GM12878 (cell line): ENCODE measurements at regions not wholly inside any gene's neighbourhood (a gene's known extent, or its start where the extent isn't known, plus 50 kb on each side); places are given as distances from the start of the nearest gene placed in this dataset.

Source experiments
- ATAC-seq: fragments of 200-7000 bp; cut with Tn5 transposase; 3 replicates; pipeline ENCODE4 v1.9.1; 2020; ENCODE audit warnings: mild to moderate bottlenecking, moderate library complexity
- BruUV-seq: library from RNA; stranded (reverse); fragments of 400-500 nt; replicated peaks from 2 replicates; lab custom pipeline; 2021; lab: Mats Ljungman, UMichigan
- CTCF ChIA-PET: fragments of 300-600 bp; sonication (Branson Sonifier 250); formaldehyde crosslinking; extraction: SDS; loops from one replicate; lab custom pipeline; 2021; ENCODE audit warnings: inconsistent platforms; lab: Yijun Ruan, JAX
- POLR2A ChIA-PET: fragments of 350-600 bp; formaldehyde crosslinking; extraction: SDS; loops from one replicate; lab custom pipeline; 2021; ENCODE audit warnings: inconsistent platforms; lab: Charles Lee
- RAD21 ChIA-PET: fragments of 300-600 bp; sonication (Branson Sonifier 250); formaldehyde crosslinking; loops from one replicate; lab custom pipeline; 2023; ENCODE audit warnings: antibody characterized with exemption; ENCODE audit not compliant: unreplicated experiment; lab: Charles Lee
- SMC1A ChIA-PET: fragments of 300-600 bp; sonication (Branson Sonifier 250); formaldehyde crosslinking; loops from one replicate; lab custom pipeline; 2023; ENCODE audit not compliant: unreplicated experiment, uncharacterized antibody; lab: Charles Lee
- DNase-seq: peaks from one replicate; pipeline ENCODE4 v3.0.0-alpha.2; 2011; ENCODE audit warnings: low read depth, low spot score
- FAIRE-seq: peaks from 3 replicates; lab custom pipeline; 2011; peaks lifted over from hg19 to GRCh38; lab: Jason Lieb, UNC
- H2AFZ ChIP-seq: 2 replicates; pipeline ENCODE4 v1.6.0; 2011; ENCODE audit warnings: low read depth, low read length, control low read depth; ENCODE audit not compliant: control insufficient read depth
- H3K27ac ChIP-seq: 2 replicates; pipeline ENCODE4 v1.5.1; 2011; ENCODE audit warnings: control low read depth; ENCODE audit not compliant: control insufficient read depth, insufficient read depth
- H3K27me3 ChIP-seq, 2 experiments: replicated peaks in 1 of 2; 2 replicates each; pipeline versions ENCODE4 v1.6.0 to v1.6.1; 2011; ENCODE audit warnings: low read length in 1 of 2; ENCODE audit not compliant: control insufficient read depth in 2 of 2, insufficient read depth in 2 of 2
- H3K36me3 ChIP-seq, 2 experiments: 2 replicates each; pipeline ENCODE4 v1.5.1; 2011; ENCODE audit warnings: low read length in 1 of 2; ENCODE audit not compliant: control insufficient read depth in 2 of 2, insufficient read depth in 2 of 2
- H3K4me1 ChIP-seq: 2 replicates; pipeline ENCODE4 v1.6.1; 2011; ENCODE audit warnings: mild to moderate bottlenecking, low read length, moderate library complexity, mixed read lengths; ENCODE audit not compliant: control insufficient read depth, insufficient read depth
- H3K4me2 ChIP-seq: 2 replicates; pipeline ENCODE4 v1.6.0; 2011; ENCODE audit warnings: control low read depth; ENCODE audit not compliant: control insufficient read depth, insufficient read depth
- H3K4me3 ChIP-seq: fragments of 200-600 bp; sonication (generic); 2 replicates; pipeline ENCODE4 v1.5.1; 2016
- H3K79me2 ChIP-seq: 2 replicates; pipeline ENCODE4 v1.6.0; 2011; ENCODE audit warnings: low read length; ENCODE audit not compliant: control insufficient read depth, insufficient read depth
- H3K9ac ChIP-seq: 2 replicates; pipeline ENCODE4 v1.8.0; 2011; ENCODE audit warnings: low read length, control low read depth, mixed read lengths; ENCODE audit not compliant: control insufficient read depth, insufficient read depth
- H3K9me3 ChIP-seq: replicated peaks from 3 replicates; pipeline ENCODE4 v1.5.1; 2011; ENCODE audit warnings: mild to moderate bottlenecking, low read length; ENCODE audit not compliant: control insufficient read depth, insufficient read depth
- H4K20me1 ChIP-seq: 2 replicates; pipeline ENCODE4 v1.6.0; 2011; ENCODE audit not compliant: control insufficient read depth, insufficient read depth
- BHLHE40 ChIP-seq, 2 experiments: fragments of 450-650 bp in 1 of 2; IDR thresholded peaks; 2 replicates each; pipeline ENCODE4 v1.6.1; 2011 to 2017; ENCODE audit warnings: low read depth in 2 of 2, borderline replicate concordance in 1 of 2, improper control_type of control experiment in 1 of 2, low read length in 1 of 2, mild to moderate bottlenecking in 1 of 2
- CREM ChIP-seq: IDR thresholded peaks from 2 replicates; pipeline ENCODE4 v1.6.1; 2014; ENCODE audit warnings: antibody characterized with exemption, low read depth
- ESRRA ChIP-seq: IDR thresholded peaks from 2 replicates; pipeline ENCODE4 v1.6.1; 2012; ENCODE audit warnings: mild to moderate bottlenecking, low read length, improper control_type of control experiment
- MAX ChIP-seq: IDR thresholded peaks from 2 replicates; pipeline ENCODE4 v1.6.1; 2012; ENCODE audit warnings: low read depth, low read length, improper control_type of control experiment
- NFYA ChIP-seq: IDR thresholded peaks from 2 replicates; pipeline ENCODE4 v1.6.1; 2011; ENCODE audit warnings: low read depth, mild to moderate bottlenecking, low read length, improper control_type of control experiment, borderline replicate concordance
- PML ChIP-seq: IDR thresholded peaks from 2 replicates; pipeline ENCODE4 v1.6.1; 2012; ENCODE audit warnings: low read length, inconsistent platforms
- RAD51 ChIP-seq: fragments of 450-650 bp; IDR thresholded peaks from 2 replicates; pipeline ENCODE4 v1.6.1; 2016; ENCODE audit warnings: moderate library complexity, mild to moderate bottlenecking, inconsistent platforms
- RCOR1 ChIP-seq: conservative IDR thresholded peaks from 2 replicates; pipeline ENCODE4 v1.6.1; 2012; ENCODE audit warnings: low read depth, low read length, improper control_type of control experiment
- RFX5 ChIP-seq: IDR thresholded peaks from 2 replicates; pipeline ENCODE4 v1.6.1; 2011; ENCODE audit warnings: low read depth, low read length, improper control_type of control experiment
- SP1 ChIP-seq: IDR thresholded peaks from one replicate; pipeline ENCODE4 v1.6.1; 2011; ENCODE audit warnings: low read depth, low read length
- SPI1 ChIP-seq: IDR thresholded peaks from 2 replicates; pipeline ENCODE4 v1.6.1; 2011; ENCODE audit warnings: low read depth, mild to moderate bottlenecking, low read length, moderate library complexity, borderline replicate concordance; ENCODE audit not compliant: insufficient read depth
- SREBF1 ChIP-seq: IDR thresholded peaks from 2 replicates; pipeline ENCODE4 v1.6.1; 2012; ENCODE audit warnings: mild to moderate bottlenecking, low read length
- ZBTB4 ChIP-seq: fragments of 450-650 bp; formaldehyde crosslinking; IDR thresholded peaks from 2 replicates; pipeline ENCODE4 v1.4.0; 2022; ENCODE audit warnings: mild to moderate bottlenecking, moderate library complexity
- ZNF622 ChIP-seq: fragments of 450-650 bp; IDR thresholded peaks from 2 replicates; pipeline ENCODE4 v1.6.1; 2017; ENCODE audit warnings: mild to moderate bottlenecking, inconsistent platforms
- ZNF687 ChIP-seq: fragments of 450-650 bp; IDR thresholded peaks from 2 replicates; pipeline ENCODE4 v1.6.1; 2017; ENCODE audit warnings: mild to moderate bottlenecking, moderate library complexity
- WGBS: methylation state at CpG from one replicate; pipeline ENCODE4 v1.1.6; 2016; ENCODE audit warnings: low lambda C conversion rate; ENCODE audit not compliant: insufficient replicate concordance, insufficient coverage; ENCODE audit errors: missing lambda C conversion rate; 5-methylcytosine and 5-hydroxymethylcytosine counted together
- in situ Hi-C: fragments of 300-500 bp; cut with MboI; formaldehyde crosslinking; loops from 9 replicates; pipeline ENCODE4 v1.14.3; 2018; ENCODE audit warnings: mixed read lengths
- intact Hi-C: fragments of 100-400 bp; cut with micrococcal nuclease; formaldehyde crosslinking; loops from one replicate; pipeline ENCODE4 v1.14.2; 2022; ENCODE audit not compliant: unreplicated experiment

- TF ChIP-seq NFYA (no peak), ESRRA (no peak), RCOR1 (no peak), ZBTB4 (CRISPR knock-in tag) (no peak), CREM (no peak), SP1 (no peak), RAD51 (no peak), MAX (no peak), SREBF1 (no peak), ZNF622 (no peak), ZNF687 (no peak), PML (no peak), SPI1 (no peak), RFX5 (no peak), BHLHE40 (IDR thresholded peaks at IDR 0.05; ENCODE audit: borderline replicate concordance in 1 of 2, low read depth in 2 of 2, low read length in 1 of 2) (no peak)
- TF ChIP-seq, all 136 proteins: peak for 0
- FAIRE-seq (no peak), DNase-seq (no peak), ATAC-seq (no peak)
- no peaks in the 10 kb centered on the region for H3K4me1 ChIP-seq
- SMC1A ChIA-PET, result no interaction called here
- H3K4me2 ChIP-seq, result no peak overlapping the region
- H3K9ac ChIP-seq, result no peak overlapping the region
- H3K27ac ChIP-seq, result no peak overlapping the region
- no peaks in the 10 kb centered on the region for H3K27me3 ChIP-seq
- H3K4me3 ChIP-seq, result no peak overlapping the region
- POLR2A ChIA-PET, result no interaction called here
- CTCF ChIA-PET, result no interaction called here
- no peaks in the 10 kb centered on the region for H3K36me3 ChIP-seq
- 39% methylated on average over 2 of the region's 2 CpGs for WGBS
- H4K20me1 ChIP-seq, result no peaks in the 10 kb centered on the region
- no peaks in the 10 kb centered on the region for H3K79me2 ChIP-seq
- in situ Hi-C loops (no loop called here), intact Hi-C loops (no loop called here)
- BruUV-seq, result no TSS peak
- no peaks in the 10 kb centered on the region for H3K9me3 ChIP-seq
- H2AFZ ChIP-seq, result no peak overlapping the region
- RAD21 ChIA-PET, result no interaction called here
Measured at GRCh38 chr18:64519201-64519600, 370.3 kb upstream of the LINC00305 start.
